GM21390 (cell line): ENCODE measurements at regions not wholly inside any gene's neighbourhood (a gene's known extent, or its start where the extent isn't known, plus 50 kb on each side); places are given as distances from the start of the nearest gene placed in this dataset.

Experiments
- ATAC-seq: cut with Tn5 transposase; IDR thresholded peaks from one replicate; pipeline ENCODE4 v1.9.1; 2021; ENCODE audit not compliant: unreplicated experiment

DNA sequence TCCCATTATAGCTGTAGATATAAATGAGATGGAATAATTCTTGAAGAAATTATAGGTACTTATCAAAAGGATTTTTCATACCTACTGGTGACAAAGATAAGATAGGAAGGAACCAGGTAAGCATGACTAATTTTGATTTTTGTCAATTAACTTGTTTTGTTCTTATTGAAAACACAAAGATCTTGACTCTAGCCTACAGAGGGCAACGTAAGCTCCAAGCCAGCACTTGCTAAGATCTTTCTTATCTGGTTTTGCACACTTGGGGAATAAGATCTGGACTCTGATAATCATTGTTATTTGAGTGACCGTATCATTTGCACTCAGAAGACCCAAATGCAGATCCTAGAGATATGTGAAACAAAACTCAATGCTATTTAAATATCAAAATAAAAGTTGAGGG lies 223.4 kb downstream of the VEGFC start:
- ATAC-seq = no peak

DNA sequence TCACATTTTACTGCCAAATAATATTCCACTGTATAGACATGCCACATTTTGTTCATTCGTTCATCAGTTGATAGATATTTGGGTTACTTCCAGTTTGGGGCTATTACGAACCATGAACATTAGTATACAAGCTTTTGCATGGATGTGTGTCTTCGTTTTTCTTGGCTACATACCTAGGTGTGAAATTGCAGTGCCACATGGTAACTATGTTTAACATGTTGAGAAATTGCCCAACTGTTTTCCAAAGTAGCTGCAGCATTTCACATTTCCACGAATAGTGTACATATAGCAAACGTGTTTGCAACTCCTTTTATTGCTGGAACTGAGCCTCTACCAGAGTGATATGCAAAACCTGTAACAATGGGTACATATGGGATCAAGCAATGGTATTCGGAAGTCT lies 221.5 kb downstream of the VEGFC start:
- ATAC-seq = no peak

GRCh38 chr4:176575141-176575730 lies 217.5 kb downstream of the VEGFC start:
- no peak for ATAC-seq

DNA sequence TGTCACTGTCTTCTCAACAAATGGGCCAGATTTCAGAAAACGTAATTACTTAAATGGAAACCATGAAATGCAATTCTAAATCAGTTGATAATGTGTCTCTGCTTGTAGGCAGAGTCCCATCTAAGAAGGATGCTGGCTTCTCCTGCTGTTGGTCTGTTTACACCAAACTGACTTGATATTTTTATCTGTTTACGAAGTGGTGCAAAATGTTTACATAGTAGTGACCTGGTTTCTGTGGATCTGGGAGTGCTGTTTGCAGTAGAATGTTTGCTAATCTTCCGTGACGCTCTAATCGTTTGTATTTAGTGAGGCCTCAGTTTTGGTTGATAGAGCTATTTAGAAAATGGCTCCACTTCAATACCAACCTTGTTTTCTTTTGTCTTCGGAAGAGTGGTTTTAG lies 213.5 kb downstream of the VEGFC start:
- no peak for ATAC-seq

DNA sequence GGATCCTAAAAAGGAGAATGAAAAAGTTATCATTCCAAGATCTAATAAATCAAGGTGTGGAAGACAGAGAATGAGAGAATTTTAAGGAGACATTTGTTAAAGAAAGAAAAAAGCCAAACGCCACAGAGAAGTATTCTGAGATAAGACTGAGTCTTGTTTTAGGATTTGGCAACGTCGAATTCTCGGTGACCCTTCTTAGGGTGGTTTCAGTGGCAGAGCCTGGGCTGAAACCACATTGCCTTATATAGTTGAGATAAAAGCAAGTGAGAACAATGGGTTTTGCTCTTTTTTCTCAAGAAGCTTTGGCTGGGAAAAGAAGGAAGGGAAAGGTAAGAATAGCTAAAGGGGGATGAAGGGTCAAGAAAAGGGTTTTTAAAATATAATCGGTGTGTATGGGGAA lies 209.4 kb downstream of the VEGFC start:
- ATAC-seq = no peak

- no peak for ATAC-seq
Measured at GRCh38 chr4:176584031-176584606, 208.6 kb downstream of the VEGFC start.

GRCh38 chr4:176587920-176588319 lies 204.8 kb downstream of the VEGFC start:
- ATAC-seq = no peak

- no peak for ATAC-seq
Measured at GRCh38 chr4:176588436-176588835, 204.3 kb downstream of the VEGFC start.

DNA sequence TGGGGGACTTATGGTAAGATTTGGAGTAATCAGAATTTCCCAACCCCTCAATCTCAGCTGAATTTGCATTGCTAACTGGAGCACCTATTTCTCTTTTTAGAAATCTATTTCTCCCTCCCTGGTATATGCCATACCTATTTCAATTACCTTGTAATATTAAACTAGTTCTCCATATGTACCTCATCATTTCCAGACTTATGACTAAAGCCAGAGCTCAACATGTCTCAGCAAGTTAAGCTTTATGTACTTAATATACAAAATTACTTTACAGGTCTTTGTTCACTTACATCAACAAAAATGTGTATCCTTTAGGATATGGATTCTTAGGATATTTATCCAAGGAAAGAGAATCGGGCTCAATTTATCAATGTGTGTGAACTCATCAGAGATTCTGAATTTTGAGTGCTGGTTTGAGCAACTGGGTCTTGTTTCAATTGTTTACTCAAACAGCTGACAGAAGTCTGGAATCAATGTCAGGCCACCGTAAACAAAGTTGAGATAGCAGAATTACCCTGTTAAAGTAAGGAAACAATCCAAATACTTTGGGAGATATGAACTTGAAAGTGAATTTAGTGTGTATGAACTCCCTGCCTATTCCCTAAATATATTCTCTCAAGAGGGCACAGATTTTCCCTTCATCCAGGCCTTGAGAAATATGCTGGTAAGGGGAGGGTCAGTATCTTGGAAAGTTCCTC lies 199.6 kb downstream of the VEGFC start:
- ATAC-seq = no peak

GRCh38 chr4:176593943-176594342 lies 198.8 kb downstream of the VEGFC start:
- no peak for ATAC-seq

DNA sequence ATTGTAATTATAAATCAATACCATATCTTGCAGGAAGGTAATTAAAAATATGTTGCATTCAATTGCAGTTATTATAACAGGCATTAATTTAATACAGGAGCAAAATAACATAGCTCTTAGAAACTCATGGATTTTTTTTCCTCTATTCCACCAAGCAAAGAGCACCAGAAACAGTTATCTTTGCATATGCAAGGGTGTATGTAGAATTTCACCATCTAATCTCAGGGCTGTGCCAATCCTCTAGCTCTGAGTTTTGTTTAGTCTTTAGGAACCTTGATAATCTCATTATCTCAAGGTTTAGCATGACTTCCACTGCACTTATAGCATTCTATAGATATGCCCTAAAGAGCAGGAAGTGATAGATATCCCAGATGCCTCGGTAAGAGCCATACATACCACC lies 197.5 kb downstream of the VEGFC start:
- no peak for ATAC-seq

DNA sequence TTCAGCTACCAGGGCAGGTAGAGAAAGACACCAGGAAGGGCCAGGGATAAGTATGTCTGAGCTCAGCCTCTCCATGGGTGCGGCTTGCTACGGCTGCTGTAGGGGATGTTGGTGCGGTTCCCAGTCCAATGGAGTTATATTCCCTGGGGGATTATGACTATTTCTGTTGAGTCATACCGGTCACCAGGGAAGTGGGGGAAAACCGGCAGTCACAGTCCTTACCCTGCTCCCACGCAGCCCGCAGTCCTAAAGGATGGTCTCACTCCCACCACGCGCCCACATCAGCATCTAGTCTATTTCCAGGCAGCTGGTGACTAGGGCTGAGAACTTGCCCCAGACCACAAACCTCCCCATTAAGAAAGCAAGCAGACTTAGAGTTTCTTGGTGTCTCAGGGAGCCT lies 191.6 kb downstream of the VEGFC start:
- no peak for ATAC-seq

DNA sequence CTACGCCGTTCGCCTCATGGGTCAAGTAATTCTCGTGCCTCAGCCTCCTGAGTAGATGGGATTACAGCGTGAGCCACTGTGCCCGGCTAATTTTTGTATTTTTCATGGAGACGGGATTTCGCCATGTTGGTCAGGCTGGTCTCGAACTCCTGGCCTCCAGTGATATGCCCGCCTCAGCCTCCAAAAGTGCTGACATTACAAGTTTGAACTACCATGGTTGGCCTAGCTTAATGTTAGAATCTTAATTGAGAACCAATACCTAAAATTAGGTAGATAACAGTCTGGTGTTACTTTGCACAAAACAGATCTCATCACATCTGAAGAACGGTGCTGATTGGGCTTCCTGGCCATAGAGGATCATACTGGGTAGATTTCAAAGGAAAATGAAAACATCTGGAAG lies 184.9 kb downstream of the VEGFC start:
- ATAC-seq = no peak

DNA sequence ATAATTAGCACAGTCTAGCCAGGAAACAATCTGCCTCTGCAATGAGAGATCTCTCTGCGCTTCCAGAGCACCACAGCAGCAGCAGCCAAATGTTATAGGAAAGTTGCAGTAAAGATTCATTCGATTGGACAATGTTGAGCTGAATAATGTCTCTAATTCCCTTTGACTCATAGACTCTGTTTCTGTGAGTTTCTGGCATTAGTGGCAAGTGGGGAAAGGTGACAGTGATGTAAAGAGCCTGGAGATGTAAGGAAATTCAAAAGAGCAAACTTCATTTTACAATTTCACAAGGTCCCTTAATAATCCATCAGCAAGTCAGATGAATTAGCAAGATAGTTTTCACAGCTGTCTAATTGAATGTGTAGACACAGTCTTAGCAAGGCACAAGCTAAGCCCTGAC lies 184.4 kb downstream of the VEGFC start:
- no peak for ATAC-seq

DNA sequence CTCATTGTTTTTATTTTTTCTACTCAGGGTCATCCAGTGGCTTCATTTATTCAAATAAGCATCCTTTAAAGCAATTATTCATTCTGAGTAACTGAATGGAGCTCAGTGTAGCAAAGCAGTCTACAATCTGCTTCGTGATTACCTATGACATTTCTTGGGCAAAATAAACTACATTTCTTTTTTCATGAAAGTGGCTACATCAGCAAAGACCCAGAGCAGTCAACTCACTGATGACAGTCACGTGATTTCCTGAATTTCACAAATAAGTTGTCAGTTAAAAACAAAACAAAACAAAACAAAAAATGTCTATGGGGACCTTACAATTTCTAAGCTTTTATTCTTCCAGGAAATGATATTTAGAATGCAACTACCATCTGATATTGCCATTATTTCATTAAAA lies 182.1 kb downstream of the VEGFC start:
- ATAC-seq = no peak

DNA sequence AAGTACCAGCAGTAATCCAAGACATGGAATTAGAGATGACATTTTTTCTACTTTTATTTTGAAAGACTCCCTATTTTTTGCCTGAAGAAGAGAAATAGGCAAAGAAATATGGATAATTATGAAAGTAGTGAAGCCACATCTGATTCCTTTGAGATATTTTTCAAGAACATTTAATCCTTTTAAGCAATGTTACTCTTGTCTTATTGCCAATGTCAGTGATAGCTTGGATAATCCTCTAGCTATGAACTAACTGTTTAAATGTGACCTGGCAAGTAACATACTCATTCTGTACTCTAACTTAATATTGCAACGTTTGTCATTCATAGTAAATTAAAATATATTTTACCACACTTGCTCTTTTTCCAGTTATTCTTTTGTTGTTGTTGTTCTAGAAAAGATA lies 181.3 kb downstream of the VEGFC start:
- ATAC-seq = no peak

GRCh38 chr4:176611951-176612350 lies 180.8 kb downstream of the VEGFC start:
- ATAC-seq = no peak

DNA sequence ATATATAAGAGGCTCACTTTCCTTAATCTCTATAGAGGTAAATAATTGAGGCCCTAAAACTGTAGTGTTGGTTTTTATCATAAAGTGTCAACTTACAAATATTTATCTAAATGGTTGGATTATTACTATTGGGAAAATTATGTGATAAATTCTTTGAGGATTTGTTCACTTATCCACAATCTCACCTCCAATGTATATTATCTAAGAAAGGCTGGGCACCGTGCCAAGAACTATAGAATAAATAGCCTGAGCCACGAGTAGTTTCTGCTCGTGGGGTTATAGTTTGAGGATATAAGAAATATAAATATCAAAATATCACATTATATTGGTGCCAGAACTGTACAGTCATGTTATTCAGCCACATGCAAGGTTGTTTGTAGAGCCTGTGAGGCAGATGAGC lies 177.9 kb downstream of the VEGFC start:
- no peak for ATAC-seq

- no peak for ATAC-seq
Measured at GRCh38 chr4:176616151-176616550, 176.6 kb downstream of the VEGFC start.

DNA sequence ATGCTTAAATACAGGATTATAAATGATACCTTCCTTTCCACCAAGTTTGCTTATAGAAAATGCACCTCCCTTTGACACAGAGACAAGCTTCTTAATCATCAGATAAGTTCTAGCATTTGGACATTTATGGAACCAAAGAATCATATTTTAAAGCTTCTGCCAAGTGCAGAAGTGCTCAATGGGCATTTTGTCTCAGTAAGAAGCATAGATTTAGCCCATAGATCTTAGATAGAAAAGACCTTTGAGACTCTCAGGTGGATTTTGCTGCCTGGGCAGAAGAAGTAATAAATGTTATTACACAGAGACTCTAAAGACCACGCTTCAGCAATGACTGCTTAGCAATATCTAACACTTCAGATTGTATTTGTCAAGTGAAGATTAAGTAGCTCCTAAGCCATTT lies 174.6 kb downstream of the VEGFC start:
- ATAC-seq = no peak

- no peak for ATAC-seq
Measured at GRCh38 chr4:176619430-176619829, 173.3 kb downstream of the VEGFC start.

DNA sequence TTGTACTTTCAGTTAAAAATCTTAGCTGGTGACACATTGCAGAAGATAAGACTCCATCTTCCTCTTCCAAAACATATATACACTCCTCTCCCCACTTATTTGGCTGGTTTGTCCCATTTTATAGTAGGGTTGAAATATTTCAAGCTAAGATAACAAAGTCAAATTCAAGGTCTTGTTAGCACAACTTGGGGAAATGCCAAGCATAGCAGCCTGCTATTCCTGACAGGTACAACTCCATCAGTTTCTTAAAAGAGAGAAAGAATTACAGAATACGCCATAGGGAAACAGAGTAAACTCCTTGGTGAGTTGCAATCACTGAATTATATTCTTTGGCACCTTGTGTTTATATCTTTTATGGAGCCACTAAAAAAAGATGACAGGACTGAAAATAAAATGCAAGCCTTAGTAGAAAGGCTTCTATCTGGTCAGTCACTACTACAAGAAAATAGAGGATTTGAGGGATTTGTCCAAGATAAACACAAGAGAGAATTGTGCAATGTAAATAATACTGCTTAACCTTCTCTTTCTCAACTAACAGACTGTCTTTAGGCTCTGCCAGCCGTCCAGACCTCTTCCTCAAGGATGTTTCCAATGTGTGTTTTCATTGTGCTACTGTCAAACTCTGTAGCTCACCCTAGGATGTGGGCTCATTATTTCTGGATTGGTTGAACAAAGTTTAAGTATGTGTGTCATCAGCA lies 170.3 kb downstream of the VEGFC start:
- no peak for ATAC-seq
